ENCODE measurements at regions not wholly inside any gene's neighbourhood (a gene's known extent, or its start where the extent isn't known, plus 50 kb on each side); places are given as distances from the start of the nearest gene placed in this dataset.

DNA sequence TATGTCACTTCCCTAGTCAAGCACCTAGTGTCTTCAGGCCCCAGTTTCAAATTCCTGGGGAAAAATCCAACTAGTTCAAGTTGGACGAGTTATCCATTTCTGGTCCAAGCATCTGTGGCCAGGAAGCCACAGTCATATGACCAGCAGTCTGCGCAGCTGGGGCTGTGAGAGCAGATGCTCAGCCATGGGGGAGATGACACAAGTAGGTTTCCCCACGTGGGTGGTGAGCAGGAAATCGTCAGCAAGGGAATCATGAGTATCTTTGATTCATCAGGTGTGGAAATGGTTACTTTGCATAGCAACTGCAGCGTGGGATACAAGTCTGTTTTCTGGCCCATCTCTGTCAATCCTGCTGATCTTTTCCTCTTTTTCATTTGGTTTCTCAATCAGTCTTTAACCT, 185.3 kb downstream of the C11orf91 start:
- TF ChIP-seq EZH2 (IDR thresholded peaks at IDR 0.05; ENCODE audit: insufficient read depth, poor library complexity, severe bottlenecking) (no peak), EZH2phosphoT487 (IDR thresholded peaks at IDR 0.05; ENCODE audit: insufficient read depth, low read depth) (no peak)

Data from GM23248 (cell line).